ENCODE measurements at regions not wholly inside any gene's neighbourhood (a gene's known extent, or its start where the extent isn't known, plus 50 kb on each side); places are given as distances from the start of the nearest gene placed in this dataset.

DNA sequence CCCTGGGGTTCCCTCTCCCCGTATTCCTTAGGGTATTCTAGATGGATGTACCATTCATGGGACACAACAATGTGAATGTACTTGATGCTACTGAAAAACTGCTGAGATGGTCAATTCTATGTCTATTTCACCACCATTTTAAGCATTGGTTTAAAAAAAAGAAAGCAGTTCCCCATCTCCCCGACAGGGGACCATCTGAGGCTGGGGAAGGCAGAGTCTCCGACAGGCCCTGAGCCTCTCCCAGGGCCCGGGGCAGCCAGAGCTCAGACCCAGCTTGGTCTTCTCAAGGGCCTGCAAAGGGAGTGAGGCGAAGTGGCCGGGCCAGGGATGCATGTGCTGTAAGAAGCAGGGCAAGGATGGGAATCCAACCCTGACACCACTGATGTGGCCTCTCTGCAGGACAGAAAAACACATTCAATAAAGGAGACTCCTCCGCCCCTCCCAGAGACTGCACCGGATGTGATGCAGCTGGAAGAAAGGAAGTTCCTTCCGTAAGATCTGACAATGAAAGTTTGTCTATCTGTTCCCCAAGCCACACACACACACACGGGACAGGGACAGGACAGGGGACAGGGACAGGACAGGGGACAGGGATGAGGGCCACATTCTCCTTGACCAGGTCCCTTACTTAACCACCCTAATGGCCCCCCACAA is 234.1 kb downstream of the BCL11B start:
- TF ChIP-seq, protein P1, sequence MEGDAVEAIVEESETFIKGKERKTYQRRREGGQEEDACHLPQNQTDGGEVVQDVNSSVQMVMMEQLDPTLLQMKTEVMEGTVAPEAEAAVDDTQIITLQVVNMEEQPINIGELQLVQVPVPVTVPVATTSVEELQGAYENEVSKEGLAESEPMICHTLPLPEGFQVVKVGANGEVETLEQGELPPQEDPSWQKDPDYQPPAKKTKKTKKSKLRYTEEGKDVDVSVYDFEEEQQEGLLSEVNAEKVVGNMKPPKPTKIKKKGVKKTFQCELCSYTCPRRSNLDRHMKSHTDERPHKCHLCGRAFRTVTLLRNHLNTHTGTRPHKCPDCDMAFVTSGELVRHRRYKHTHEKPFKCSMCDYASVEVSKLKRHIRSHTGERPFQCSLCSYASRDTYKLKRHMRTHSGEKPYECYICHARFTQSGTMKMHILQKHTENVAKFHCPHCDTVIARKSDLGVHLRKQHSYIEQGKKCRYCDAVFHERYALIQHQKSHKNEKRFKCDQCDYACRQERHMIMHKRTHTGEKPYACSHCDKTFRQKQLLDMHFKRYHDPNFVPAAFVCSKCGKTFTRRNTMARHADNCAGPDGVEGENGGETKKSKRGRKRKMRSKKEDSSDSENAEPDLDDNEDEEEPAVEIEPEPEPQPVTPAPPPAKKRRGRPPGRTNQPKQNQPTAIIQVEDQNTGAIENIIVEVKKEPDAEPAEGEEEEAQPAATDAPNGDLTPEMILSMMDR (IDR thresholded peaks at IDR 0.05): no peak
- H3K4me1 ChIP-seq: peaks cover 0 to 31% (median 15%) of the 10 kb centered on the region in 4 donors
- no peaks in the 10 kb centered on the region for H3K36me3 ChIP-seq
- H3K9me3 ChIP-seq: no peaks in the 10 kb centered on the region
- DNase-seq: no peak
- intact Hi-C loops (cut with DNase I; ENCODE audit: low total_unique reads): no loop called here
- no peak overlapping the region for H3K4me3 ChIP-seq
- no peaks in the 10 kb centered on the region for H3K27me3 ChIP-seq
- no peak overlapping the region for H3K27ac ChIP-seq

DNA sequence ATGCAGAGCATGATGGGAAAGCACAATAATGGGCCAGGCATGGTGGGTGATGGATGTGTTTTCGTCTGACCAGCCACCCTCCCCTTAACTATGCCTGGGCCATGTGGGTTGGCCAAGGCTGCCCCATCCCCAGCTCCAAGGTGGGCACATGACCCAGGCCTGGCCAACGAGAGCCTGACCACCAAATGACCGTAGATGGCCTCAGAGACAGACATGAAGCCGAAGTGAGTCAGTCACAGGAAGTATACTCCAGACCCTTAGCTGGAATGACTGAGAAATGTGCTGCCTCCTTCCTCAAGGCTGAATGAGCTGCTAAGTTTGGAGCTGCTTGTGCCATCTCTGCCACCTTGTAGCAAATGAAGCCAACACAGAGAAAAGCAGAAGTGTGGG is 233.6 kb downstream of the BCL11B start:
- intact Hi-C loops (cut with DNase I; ENCODE audit: low total_unique reads): no loop called here
- H3K27ac ChIP-seq: no peak overlapping the region
- no peaks in the 10 kb centered on the region for H3K9me3 ChIP-seq
- H3K36me3 ChIP-seq: no peaks in the 10 kb centered on the region
- H3K4me3 ChIP-seq: no peak overlapping the region
- TF ChIP-seq, protein P1 (IDR thresholded peaks at IDR 0.05): no peak
- H3K27me3 ChIP-seq: no peaks in the 10 kb centered on the region
- DNase-seq: no peak
- peaks cover 0 to 31% (median 15%) of the 10 kb centered on the region in 4 donors for H3K4me1 ChIP-seq

DNA sequence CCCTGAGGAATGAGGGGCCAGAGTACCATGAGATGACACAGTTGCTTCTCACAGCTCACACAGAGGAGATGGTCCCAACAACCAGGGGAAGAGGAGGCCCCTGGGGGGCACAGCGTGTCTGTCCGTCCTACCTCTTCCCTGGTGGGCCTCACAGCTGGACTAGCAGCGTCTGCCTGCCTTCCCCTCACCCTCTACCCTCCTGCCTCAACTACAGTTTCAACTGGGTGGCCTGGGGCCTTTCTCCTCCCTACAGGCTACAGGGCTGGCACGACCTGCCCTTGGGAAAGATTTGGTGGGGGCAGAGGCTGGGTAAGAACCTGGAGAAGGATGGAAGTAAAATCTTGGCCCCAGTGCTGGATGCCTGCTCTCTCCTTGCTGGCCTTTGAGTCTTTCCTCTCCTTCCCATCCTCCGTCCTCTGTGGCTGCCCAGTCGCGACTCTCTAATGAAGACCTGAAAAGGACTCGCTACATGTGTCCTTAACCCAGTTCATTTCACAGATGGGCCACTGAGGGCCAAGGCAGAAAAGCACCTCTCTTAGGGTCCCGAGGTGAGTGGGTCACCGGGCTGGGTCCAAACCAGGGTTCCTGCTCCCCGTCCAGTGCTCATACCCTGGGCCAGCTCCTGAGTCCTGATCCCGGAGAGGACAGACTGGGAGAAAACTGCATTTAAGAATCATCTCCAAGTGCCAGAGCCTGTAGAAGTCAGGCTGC is 232.5 kb downstream of the BCL11B start:
- no peaks in the 10 kb centered on the region for H3K9me3 ChIP-seq
- no peak for DNase-seq
- H3K36me3 ChIP-seq: no peaks in the 10 kb centered on the region
- no peaks in the 10 kb centered on the region for H3K27me3 ChIP-seq
- TF ChIP-seq, protein P1 (IDR thresholded peaks at IDR 0.05): no peak
- no peak overlapping the region for H3K4me3 ChIP-seq
- intact Hi-C loops (cut with DNase I; ENCODE audit: low total_unique reads): no loop called here
- peaks cover 0 to 31% (median 15%) of the 10 kb centered on the region in 4 donors for H3K4me1 ChIP-seq
- H3K27ac ChIP-seq: no peak overlapping the region

DNA sequence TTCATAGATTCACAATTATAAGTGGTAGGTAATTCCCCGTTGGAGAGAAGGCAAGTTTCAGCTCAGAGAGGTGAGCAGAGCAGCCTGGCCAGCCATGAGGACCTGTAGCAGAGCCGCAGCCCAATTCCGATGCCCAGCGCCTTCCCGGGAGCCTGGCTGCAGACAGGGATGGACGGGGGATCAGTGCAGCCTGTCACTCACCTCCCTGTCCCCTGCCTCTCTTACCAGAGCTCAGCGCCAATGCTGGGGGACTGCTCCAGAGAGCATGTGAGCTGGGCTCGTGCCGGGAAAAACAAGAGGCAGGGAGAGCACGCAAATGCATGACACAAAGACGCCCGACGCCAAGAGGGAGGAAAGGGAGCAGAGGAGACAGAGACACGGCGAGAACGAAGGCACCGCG is 231.9 kb downstream of the BCL11B start:
- DNase-seq: no peak
- intact Hi-C loops (cut with DNase I; ENCODE audit: low total_unique reads): no loop called here
- TF ChIP-seq, protein P1 (IDR thresholded peaks at IDR 0.05): no peak
- H3K9me3 ChIP-seq: no peaks in the 10 kb centered on the region
- no peaks in the 10 kb centered on the region for H3K36me3 ChIP-seq
- no peak overlapping the region for H3K27ac ChIP-seq
- H3K4me1 ChIP-seq: peaks cover 0 to 28% (median 14%) of the 10 kb centered on the region in 4 donors
- H3K4me3 ChIP-seq: no peak overlapping the region
- H3K27me3 ChIP-seq: no peaks in the 10 kb centered on the region

DNA sequence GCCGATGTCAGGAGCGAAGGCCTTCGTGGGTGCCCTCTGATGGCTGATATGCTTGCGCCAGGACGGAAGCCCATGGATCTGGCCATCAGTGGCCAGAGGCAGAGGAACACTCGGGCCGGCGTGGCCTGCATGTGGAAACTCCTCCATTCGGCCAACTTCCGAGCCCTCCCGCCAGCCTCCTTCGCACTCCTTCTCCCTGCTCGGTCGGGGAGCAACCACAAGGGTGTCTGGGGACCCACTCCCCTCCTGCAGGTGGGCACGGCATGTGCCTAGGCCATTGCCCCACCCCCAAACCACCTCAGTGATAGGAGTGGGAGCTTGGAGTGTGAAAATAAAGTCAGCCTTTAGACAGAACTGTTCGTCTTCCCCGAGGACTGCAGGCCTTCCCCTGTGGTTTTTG is 231.3 kb downstream of the BCL11B start:
- TF ChIP-seq, protein P1 (IDR thresholded peaks at IDR 0.05): no peak
- Histone ChIP-seq H3K9me3 (no peaks in the 10 kb centered on the region), H3K27me3 (no peaks in the 10 kb centered on the region), H3K36me3 (no peaks in the 10 kb centered on the region), H3K27ac (no peak overlapping the region), H3K4me3 (no peak overlapping the region), H3K4me1 (peaks cover 0 to 22% (median 11%) of the 10 kb centered on the region in 4 donors)
- no peak for DNase-seq
- intact Hi-C loops (cut with DNase I; ENCODE audit: low total_unique reads): no loop called here
